NCI-H1105 (cell line): ENCODE measurements at regions not wholly inside any gene's neighbourhood (a gene's known extent, or its start where the extent isn't known, plus 50 kb on each side); places are given as distances from the start of the nearest gene placed in this dataset.

ENCODE experiments used
- DNase-seq: peaks from one replicate; lab custom pipeline; 2025; lab: John Stamatoyannopoulos, UW

GRCh38 chr18:8969639-8970390 is 132.7 kb upstream of the NDUFV2 start:
- no peak for DNase-seq

- no peak for DNase-seq
Observed at GRCh38 chr18:8970843-8971242, 131.7 kb upstream of the NDUFV2 start.

- no peak for DNase-seq
Observed at GRCh38 chr18:8972116-8972515, 130.4 kb upstream of the NDUFV2 start.

- no peak for DNase-seq
Observed at GRCh38 chr18:8974279-8974678, 128.2 kb upstream of the NDUFV2 start.

- DNase-seq = no peak
Observed at GRCh38 chr18:8974696-8975095, 127.8 kb upstream of the NDUFV2 start.

- DNase-seq = no peak
Observed at GRCh38 chr18:8975624-8976023, 126.9 kb upstream of the NDUFV2 start.

- no peak for DNase-seq
Observed at GRCh38 chr18:8976606-8977005, 125.9 kb upstream of the NDUFV2 start.

DNA sequence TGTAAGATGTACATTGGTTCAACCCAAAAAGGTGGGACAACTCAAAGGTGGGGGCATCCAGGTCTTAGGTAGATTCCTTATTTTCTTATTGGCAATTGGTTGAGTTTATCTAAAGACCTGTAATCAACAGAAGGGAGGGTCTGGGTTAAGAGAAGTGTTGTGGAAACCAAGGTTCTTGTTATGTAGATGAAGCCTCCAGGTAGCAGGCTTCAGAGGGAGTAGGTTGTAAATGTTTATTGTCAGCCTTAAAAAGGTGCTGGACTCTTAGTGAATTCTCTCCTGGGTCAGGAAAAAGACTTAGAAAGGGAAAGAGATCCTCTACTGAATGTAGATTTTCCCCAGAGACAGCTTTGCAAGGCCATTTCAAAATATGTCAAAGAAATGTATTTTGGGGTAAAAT is 125.3 kb upstream of the NDUFV2 start:
- no peak for DNase-seq

DNA sequence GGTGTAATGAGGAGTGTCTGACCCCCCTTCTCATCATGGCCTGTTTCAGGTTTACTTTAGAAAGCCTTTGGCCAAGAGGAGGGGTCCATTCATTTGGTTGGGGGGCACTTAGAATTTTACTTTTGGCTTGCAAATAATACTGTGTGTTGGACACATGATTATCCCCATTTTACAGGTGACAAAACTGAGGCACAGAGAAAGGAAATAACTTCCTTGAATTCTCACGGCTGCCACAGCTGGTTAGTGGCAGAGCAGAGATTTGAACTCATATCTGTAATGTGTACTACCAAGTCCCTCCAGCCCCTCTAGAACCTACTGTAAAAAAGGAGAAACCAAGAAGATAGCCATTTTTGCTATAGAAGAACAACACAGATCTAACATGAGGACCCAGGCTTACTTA is 124.8 kb upstream of the NDUFV2 start:
- DNase-seq = no peak

DNA sequence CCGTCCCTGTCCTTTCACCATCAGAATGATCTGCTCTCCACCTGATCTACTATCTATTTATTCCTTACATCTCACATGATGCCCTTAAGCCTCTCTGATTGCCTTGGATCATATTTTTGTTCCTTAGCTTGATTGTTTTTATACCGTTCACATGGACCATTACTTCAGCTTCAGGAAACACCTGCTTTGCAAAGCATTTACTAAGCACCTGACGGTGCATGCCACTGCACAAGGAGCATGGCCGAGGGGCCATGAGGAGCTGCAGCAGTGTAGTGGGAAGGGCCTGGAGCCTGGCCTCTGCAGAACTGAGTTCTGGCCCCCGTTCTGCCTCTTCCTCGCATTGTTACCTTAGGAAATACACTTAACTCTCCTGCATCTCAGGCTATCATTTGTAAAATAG is 124.1 kb upstream of the NDUFV2 start:
- no peak for DNase-seq

GRCh38 chr18:8979258-8979988 is 123.1 kb upstream of the NDUFV2 start:
- no peak for DNase-seq

DNA sequence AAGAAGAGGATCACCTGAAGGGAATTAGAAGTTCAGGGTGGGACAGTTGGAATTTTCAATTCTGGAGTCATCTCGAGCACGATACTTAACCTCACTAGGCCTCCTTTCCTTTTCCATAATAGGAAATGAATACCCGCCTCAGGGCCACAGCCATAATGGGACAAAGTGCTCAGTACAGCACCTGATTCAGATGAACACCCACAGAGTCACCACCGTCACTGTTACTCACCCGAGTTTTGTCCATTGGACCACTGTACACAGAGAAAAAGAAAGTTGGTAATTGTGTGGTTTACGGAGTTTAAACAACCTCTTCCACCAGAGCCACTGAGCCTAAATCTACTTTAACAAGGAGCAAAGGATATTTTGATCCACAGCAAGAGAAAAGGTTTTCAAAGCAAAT is 122.0 kb upstream of the NDUFV2 start:
- no peak for DNase-seq

- DNase-seq = no peak
Observed at GRCh38 chr18:8980918-8981317, 121.6 kb upstream of the NDUFV2 start.

DNA sequence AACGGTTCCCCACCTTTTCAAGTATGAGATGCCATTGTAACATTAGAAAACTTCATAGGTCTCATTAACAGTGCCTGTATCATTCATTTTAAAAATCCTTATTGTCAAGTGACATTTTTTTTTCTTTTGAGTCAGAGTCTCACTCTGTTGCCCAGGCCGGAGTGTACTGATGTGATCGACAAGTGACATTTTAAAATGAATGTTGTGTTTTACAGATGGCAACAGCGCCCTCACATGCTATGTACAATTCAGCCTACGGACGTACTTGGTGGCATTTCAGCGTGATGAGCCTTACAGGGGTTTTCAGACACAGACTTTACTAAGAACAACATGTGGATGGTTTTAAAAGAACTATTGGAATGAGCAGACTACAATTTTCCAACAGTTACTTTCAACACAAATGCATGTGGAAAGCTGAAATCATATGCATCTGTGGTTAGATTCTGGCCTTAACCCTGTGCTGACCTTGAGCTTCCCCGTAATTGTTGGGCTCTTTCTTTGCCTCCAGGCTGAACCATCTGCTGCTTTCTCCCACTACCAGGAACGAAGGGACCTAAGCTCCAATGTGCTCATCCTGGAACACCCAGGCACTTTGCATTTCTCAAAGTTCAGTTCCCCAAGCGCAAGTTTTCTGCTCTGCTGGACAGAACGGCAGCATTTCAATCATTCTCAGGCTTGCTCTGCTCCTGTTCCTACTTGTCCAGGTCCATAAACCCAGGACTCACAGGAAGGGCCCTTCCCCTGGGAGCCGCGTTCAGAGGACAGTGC is 119.9 kb upstream of the NDUFV2 start:
- DNase-seq = no peak

DNA sequence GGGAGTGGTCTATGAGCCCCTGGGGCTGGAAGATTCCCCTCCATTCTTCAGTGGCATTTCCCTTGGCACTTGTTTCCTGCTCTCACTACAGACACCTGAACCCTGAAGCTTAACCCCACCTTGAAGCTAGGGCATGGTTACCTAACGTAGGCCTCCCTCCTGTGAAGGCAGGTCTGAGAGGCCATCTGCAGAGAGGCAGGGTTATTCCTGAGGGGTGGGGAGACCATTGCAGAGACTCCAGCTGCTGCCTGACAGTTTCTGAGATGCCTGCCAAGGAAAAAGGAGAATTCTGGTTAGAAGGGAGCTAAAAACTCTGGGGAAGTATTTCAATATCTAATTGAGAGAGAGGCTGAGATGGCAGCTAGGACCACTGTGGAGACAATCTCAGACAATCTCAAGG is 119.3 kb upstream of the NDUFV2 start:
- no peak for DNase-seq

- no peak for DNase-seq
Observed at GRCh38 chr18:8984131-8984721, 118.3 kb upstream of the NDUFV2 start.

DNA sequence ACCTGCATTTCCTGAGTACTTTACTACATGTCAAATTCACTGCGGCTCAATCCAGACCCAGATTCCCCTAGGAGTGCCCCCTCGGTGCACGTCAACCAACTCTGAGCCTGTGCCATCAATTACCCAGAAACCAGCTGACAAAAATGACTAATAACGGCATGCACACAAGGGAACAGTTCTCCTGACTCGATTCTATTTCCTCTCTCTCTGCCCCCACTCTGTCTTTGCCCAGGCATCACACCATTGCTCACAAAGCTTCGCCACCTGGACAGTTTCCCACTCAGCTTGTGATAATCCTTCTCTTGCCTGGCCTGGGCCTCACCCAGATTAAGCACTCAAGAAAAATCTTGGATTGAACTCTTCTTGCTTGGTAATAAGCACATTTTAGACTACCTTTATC is 115.3 kb upstream of the NDUFV2 start:
- no peak for DNase-seq

DNA sequence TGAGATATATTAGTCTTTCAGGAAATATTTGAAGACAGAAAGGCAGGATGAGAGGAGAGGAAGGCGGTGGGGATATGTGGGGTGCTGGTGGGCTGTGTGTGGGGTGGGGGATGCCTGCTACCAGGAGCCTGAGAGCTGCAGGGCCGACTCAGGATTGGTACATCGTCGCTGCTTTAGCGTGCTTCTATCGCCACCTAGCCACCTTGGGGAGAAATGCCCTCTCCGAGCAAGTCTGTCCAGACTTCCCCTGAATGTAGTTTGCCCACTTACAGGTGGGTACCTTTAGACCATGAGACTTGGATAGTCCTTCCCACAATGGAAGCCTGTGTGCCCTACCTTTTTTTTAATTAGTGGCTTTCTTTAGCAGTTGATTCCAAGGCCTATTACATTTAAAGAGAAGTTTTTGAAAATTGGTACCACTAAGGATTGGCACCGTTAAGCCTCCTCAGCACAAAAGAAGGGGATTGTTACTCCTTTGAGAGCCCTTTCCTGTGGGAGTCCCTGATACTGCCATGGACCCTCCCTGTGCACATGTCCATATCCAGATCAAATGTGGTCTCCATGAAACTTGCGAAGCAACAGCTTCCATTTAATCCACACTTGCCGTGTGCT is 114.1 kb upstream of the NDUFV2 start:
- DNase-seq = peak; percentile 22

GRCh38 chr18:8989017-8989416 is 113.5 kb upstream of the NDUFV2 start:
- DNase-seq = no peak

DNA sequence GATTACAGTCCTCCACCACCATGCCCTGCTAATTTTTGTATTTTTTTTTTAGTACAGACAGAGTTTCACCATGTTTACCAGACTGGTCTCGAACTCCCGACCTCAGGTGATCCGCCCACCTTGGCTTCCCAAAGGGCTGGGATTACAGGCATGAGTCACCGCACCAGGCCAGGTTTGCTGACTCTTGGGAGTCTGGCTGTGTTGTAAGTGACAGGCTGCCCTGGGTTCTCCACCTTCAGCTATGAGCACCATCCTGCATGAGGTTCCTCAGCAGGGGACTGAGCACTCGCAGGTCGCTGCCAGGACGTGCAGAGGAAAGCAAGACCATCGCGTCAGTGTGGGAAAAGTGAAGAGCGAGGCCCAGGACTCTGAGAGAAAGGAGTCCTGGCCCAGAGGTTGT is 112.6 kb upstream of the NDUFV2 start:
- DNase-seq = no peak

GRCh38 chr18:8990276-8991031 is 112.0 kb upstream of the NDUFV2 start:
- no peak for DNase-seq
